ENCODE measurements at regions not wholly inside any gene's neighbourhood (a gene's known extent, or its start where the extent isn't known, plus 50 kb on each side); places are given as distances from the start of the nearest gene placed in this dataset.

- DNase-seq, result no peak
Observed at GRCh38 chr2:149819356-149819957, 231.9 kb upstream of the MMADHC start.

GRCh38 chr2:149816756-149817551, 229.4 kb upstream of the MMADHC start:
- no peak for DNase-seq

GRCh38 chr2:149815941-149816340, 228.4 kb upstream of the MMADHC start:
- no peak for DNase-seq

- DNase-seq, result no peak
Observed at GRCh38 chr2:149814901-149815300, 227.3 kb upstream of the MMADHC start.

GRCh38 chr2:149814049-149814448, 226.5 kb upstream of the MMADHC start:
- no peak for DNase-seq

GRCh38 chr2:149808556-149808955, 221.0 kb upstream of the MMADHC start:
- no peak for DNase-seq

GRCh38 chr2:149806651-149807050, 219.1 kb upstream of the MMADHC start:
- DNase-seq, result no peak

GRCh38 chr2:149800624-149801542, 213.3 kb upstream of the MMADHC start:
- no peak for DNase-seq

- peak in 4 of 56 donors; percentile 0 to 8 (median 5) for DNase-seq
Observed at GRCh38 chr2:149799013-149799705, 211.6 kb upstream of the MMADHC start.

- no peak for DNase-seq
Observed at GRCh38 chr2:149797030-149797429, 209.5 kb upstream of the MMADHC start.

- no peak for DNase-seq
Observed at GRCh38 chr2:149789549-149789948, 202.0 kb upstream of the MMADHC start.

- no peak for DNase-seq
Observed at GRCh38 chr2:149787206-149787605, 199.6 kb upstream of the MMADHC start.

GRCh38 chr2:149783284-149783683, 195.7 kb upstream of the MMADHC start:
- no peak for DNase-seq

- no peak for DNase-seq
Observed at GRCh38 chr2:149782572-149782971, 195.0 kb upstream of the MMADHC start.

GRCh38 chr2:149781263-149781808, 193.8 kb upstream of the MMADHC start:
- no peak for DNase-seq

GRCh38 chr2:149773006-149773405, 185.4 kb upstream of the MMADHC start:
- no peak for DNase-seq

GRCh38 chr2:149768320-149768799, 180.8 kb upstream of the MMADHC start:
- no peak for DNase-seq

GRCh38 chr2:149767516-149767974, 180.0 kb upstream of the MMADHC start:
- no peak for DNase-seq

GRCh38 chr2:149766339-149766738, 178.8 kb upstream of the MMADHC start:
- DNase-seq, result no peak

GRCh38 chr2:149765636-149766035, 178.1 kb upstream of the MMADHC start:
- DNase-seq, result no peak

- no peak for DNase-seq
Observed at GRCh38 chr2:149765003-149765402, 177.4 kb upstream of the MMADHC start.

Measured in amygdala (tissue), 56 donors.